ENCODE measurements at regions not wholly inside any gene's neighbourhood (a gene's known extent, or its start where the extent isn't known, plus 50 kb on each side); places are given as distances from the start of the nearest gene placed in this dataset.

- peaks cover 7 to 19% (median 12%) of the 10 kb centered on the region in 3 donors for H3K4me1 ChIP-seq
- H3K36me3 ChIP-seq: no peaks in the 10 kb centered on the region
- TF ChIP-seq POLR2A (IDR thresholded peaks at IDR 0.05): no peak
- no peak for TF ChIP-seq CTCF (IDR thresholded peaks at IDR 0.05)
- H3K27ac ChIP-seq: no peak overlapping the region
- H3K9me3 ChIP-seq: peaks cover 0 to 21% (median 12%) of the 10 kb centered on the region in 3 donors
- 78 to 79% methylated on average over 2 to 3 of the region's 3 CpGs for WGBS, 2 donors
- no peak overlapping the region for H3K4me3 ChIP-seq
- DNase-seq: no peak
- no peaks in the 10 kb centered on the region for H3K27me3 ChIP-seq
- intact Hi-C loops (cut with DNase I): no loop called here
Measured at GRCh38 chr3:16081661-16082060, 92.8 kb upstream of the GALNT15 start.

GRCh38 chr3:16084887-16085286 is 89.6 kb upstream of the GALNT15 start:
- Histone ChIP-seq H3K9me3 (peaks cover 0 to 21% (median 7%) of the 10 kb centered on the region in 3 donors), H3K27me3 (no peaks in the 10 kb centered on the region), H3K27ac (peak overlapping the region in 2 of 4 donors; percentile 56 to 57), H3K4me1 (peaks cover 7 to 37% (median 21%) of the 10 kb centered on the region in 3 donors), H3K36me3 (no peaks in the 10 kb centered on the region), H3K4me3 (no peak overlapping the region)
- intact Hi-C loops (cut with DNase I): no loop called here
- no peak for TF ChIP-seq POLR2A (IDR thresholded peaks at IDR 0.05)
- no peak for TF ChIP-seq CTCF (IDR thresholded peaks at IDR 0.05)
- WGBS, 2 donors: 38 to 54% methylated on average over 4 of the region's 4 CpGs
- no peak for DNase-seq

GRCh38 chr3:16085410-16085809 is 89.1 kb upstream of the GALNT15 start:
- H3K9me3 ChIP-seq: peaks cover 0 to 21% (median 7%) of the 10 kb centered on the region in 3 donors
- H3K27me3 ChIP-seq: no peaks in the 10 kb centered on the region
- WGBS, 2 donors: 15 to 22% methylated on average over 4 of the region's 4 CpGs
- H3K27ac ChIP-seq: peak overlapping the region in 2 of 4 donors; percentile 56 to 57
- no peak overlapping the region for H3K4me3 ChIP-seq
- no peak for DNase-seq
- intact Hi-C loops (cut with DNase I): no loop called here
- peaks cover 7 to 42% (median 26%) of the 10 kb centered on the region in 3 donors for H3K4me1 ChIP-seq
- TF ChIP-seq CTCF (IDR thresholded peaks at IDR 0.05) (no peak), POLR2A (IDR thresholded peaks at IDR 0.05) (no peak)
- no peaks in the 10 kb centered on the region for H3K36me3 ChIP-seq

- H3K4me1 ChIP-seq: peaks cover 7 to 49% (median 31%) of the 10 kb centered on the region in 3 donors
- WGBS, 2 donors: 62 to 66% methylated on average over 11 to 13 of the region's 13 CpGs
- TF ChIP-seq CTCF (IDR thresholded peaks at IDR 0.05) (no peak), POLR2A (IDR thresholded peaks at IDR 0.05) (no peak)
- no peak for DNase-seq
- H3K27me3 ChIP-seq: no peaks in the 10 kb centered on the region
- peak overlapping the region in 2 of 4 donors; percentile 56 to 57 for H3K27ac ChIP-seq
- peaks cover 0 to 16% (median 7%) of the 10 kb centered on the region in 3 donors for H3K9me3 ChIP-seq
- no peak overlapping the region for H3K4me3 ChIP-seq
- no peaks in the 10 kb centered on the region for H3K36me3 ChIP-seq
- intact Hi-C loops (cut with DNase I): no loop called here
Measured at GRCh38 chr3:16085884-16086608, 88.4 kb upstream of the GALNT15 start.

GRCh38 chr3:16086690-16087089 is 87.8 kb upstream of the GALNT15 start:
- WGBS, 2 donors: 71% methylated on average over 1 of the region's 1 CpG; no CpG with 5 or more reads in 1 of the 2 donors
- Histone ChIP-seq H3K4me3 (no peak overlapping the region), H3K27me3 (no peaks in the 10 kb centered on the region), H3K4me1 (peaks cover 7 to 51% (median 31%) of the 10 kb centered on the region in 3 donors), H3K9me3 (peaks cover 0 to 9% (median 2%) of the 10 kb centered on the region in 3 donors), H3K36me3 (no peaks in the 10 kb centered on the region), H3K27ac (peak overlapping the region in 1 of 4 donors; percentile 57)
- intact Hi-C loops (cut with DNase I): no loop called here
- DNase-seq: no peak
- TF ChIP-seq POLR2A (IDR thresholded peaks at IDR 0.05) (no peak), CTCF (IDR thresholded peaks at IDR 0.05) (no peak)
